Liver (tissue), 2 donors: ENCODE measurements at regions not wholly inside any gene's neighbourhood (a gene's known extent, or its start where the extent isn't known, plus 50 kb on each side); places are given as distances from the start of the nearest gene placed in this dataset.

Source experiments
- REST ChIP-seq: IDR thresholded peaks from 2 replicates; pipeline ENCODE4 v1.6.1; 2016; ENCODE audit warnings: antibody characterized with exemption, mild to moderate bottlenecking
- TAF1 ChIP-seq: conservative IDR thresholded peaks from 2 replicates; pipeline ENCODE4 v1.6.1; 2016; ENCODE audit warnings: antibody characterized with exemption, mild to moderate bottlenecking
- donor health status: healthy.

GRCh38 chr2:236998758-236999157 is 86.9 kb upstream of the COPS8 start:
- no peak for TF ChIP-seq TAF1
- no peak for TF ChIP-seq REST
